ENCODE measurements at regions not wholly inside any gene's neighbourhood (a gene's known extent, or its start where the extent isn't known, plus 50 kb on each side); places are given as distances from the start of the nearest gene placed in this dataset.
"Not testable (repeated sequence)": the region's sequence is repeated elsewhere in the genome, so short reads cannot be mapped to it uniquely, and the experiment has no call there.

- TF ChIP-seq CTCF (IDR thresholded peaks at IDR 0.05), result no peak
- no peak overlapping the region for H3K4me3 ChIP-seq
- no peaks in the 10 kb centered on the region for H3K4me1 ChIP-seq
- intact Hi-C loops (cut with DNase I), result no loop called here
- H3K27ac ChIP-seq, result no peak overlapping the region
- DNase-seq (no peak), ATAC-seq (no peak)
- peaks cover 0 to 14% (median 0%) of the 10 kb centered on the region in 11 donors for H3K9me3 ChIP-seq
- WGBS, 2 donors, result 93 to 94% methylated on average over 19 of the region's 19 CpGs
- peaks cover 0 to 13% (median 0%) of the 10 kb centered on the region in 7 donors for H3K27me3 ChIP-seq
- H3K36me3 ChIP-seq, result no peaks in the 10 kb centered on the region
Observed at GRCh38 chrX:536616-537015, 94.0 kb upstream of the SHOX start.

- WGBS, 2 donors, result 84 to 87% methylated on average over 18 of the region's 18 CpGs
- DNase-seq (no peak), ATAC-seq (no peak)
- Histone ChIP-seq H3K36me3 (no peaks in the 10 kb centered on the region), H3K9me3 (peaks cover 0 to 19% (median 0%) of the 10 kb centered on the region in 11 donors), H3K27me3 (peaks cover 0 to 13% (median 0%) of the 10 kb centered on the region in 7 donors), H3K27ac (no peak overlapping the region), H3K4me3 (no peak overlapping the region), H3K4me1 (no peaks in the 10 kb centered on the region)
- intact Hi-C loops (cut with DNase I), result no loop called here
- TF ChIP-seq CTCF (IDR thresholded peaks at IDR 0.05), result no peak
Observed at GRCh38 chrX:537151-537550, 93.4 kb upstream of the SHOX start.

- Histone ChIP-seq H3K27ac (no peak overlapping the region), H3K9me3 (peaks cover 0 to 29% (median 0%) of the 10 kb centered on the region in 11 donors), H3K4me3 (no peak overlapping the region), H3K36me3 (no peaks in the 10 kb centered on the region), H3K4me1 (no peaks in the 10 kb centered on the region), H3K27me3 (peaks cover 0 to 5% (median 0%) of the 10 kb centered on the region in 7 donors)
- intact Hi-C loops (cut with DNase I), result no loop called here
- DNase-seq, result no peak
- 85 to 86% methylated on average over 11 of the region's 11 CpGs for WGBS, 2 donors
- TF ChIP-seq CTCF (IDR thresholded peaks at IDR 0.05), result no peak
- ATAC-seq, result no peak
Observed at GRCh38 chrX:538311-538710, 92.3 kb upstream of the SHOX start.

GRCh38 chrX:541006-541405 lies 89.6 kb upstream of the SHOX start:
- H3K4me3 ChIP-seq; H3K27me3 ChIP-seq; H3K27ac ChIP-seq; ATAC-seq; H3K36me3 ChIP-seq; DNase-seq; H3K4me1 ChIP-seq; intact Hi-C loops (cut with DNase I): not testable (repeated sequence)
- peaks cover 0 to 33% (median 0%) of the 10 kb centered on the region in 11 donors for H3K9me3 ChIP-seq
- WGBS, 2 donors, result 84% methylated on average over 10 of the region's 10 CpGs

GRCh38 chrX:542179-542578 lies 88.4 kb upstream of the SHOX start:
- Histone ChIP-seq H3K4me1 (no peaks in the 10 kb centered on the region), H3K27ac (no peak overlapping the region), H3K36me3 (no peaks in the 10 kb centered on the region), H3K27me3 (no peaks in the 10 kb centered on the region), H3K4me3 (no peak overlapping the region), H3K9me3 (peaks cover 0 to 34% (median 0%) of the 10 kb centered on the region in 11 donors)
- intact Hi-C loops (cut with DNase I), result no loop called here
- 85 to 90% methylated on average over 9 of the region's 9 CpGs for WGBS, 2 donors
- no peak for DNase-seq
- no peak for ATAC-seq
- no peak for TF ChIP-seq CTCF (IDR thresholded peaks at IDR 0.05)
